EH (cell line): ENCODE measurements at regions not wholly inside any gene's neighbourhood (a gene's known extent, or its start where the extent isn't known, plus 50 kb on each side); places are given as distances from the start of the nearest gene placed in this dataset.
A peak's percentile ranks its signal among the peaks of the same experiment; 100 is the strongest.

ENCODE experiments used
- DNase-seq: peaks from one replicate; pipeline ENCODE4 v3.0.0-alpha.2; 2015; ENCODE audit warnings: low read depth

DNA sequence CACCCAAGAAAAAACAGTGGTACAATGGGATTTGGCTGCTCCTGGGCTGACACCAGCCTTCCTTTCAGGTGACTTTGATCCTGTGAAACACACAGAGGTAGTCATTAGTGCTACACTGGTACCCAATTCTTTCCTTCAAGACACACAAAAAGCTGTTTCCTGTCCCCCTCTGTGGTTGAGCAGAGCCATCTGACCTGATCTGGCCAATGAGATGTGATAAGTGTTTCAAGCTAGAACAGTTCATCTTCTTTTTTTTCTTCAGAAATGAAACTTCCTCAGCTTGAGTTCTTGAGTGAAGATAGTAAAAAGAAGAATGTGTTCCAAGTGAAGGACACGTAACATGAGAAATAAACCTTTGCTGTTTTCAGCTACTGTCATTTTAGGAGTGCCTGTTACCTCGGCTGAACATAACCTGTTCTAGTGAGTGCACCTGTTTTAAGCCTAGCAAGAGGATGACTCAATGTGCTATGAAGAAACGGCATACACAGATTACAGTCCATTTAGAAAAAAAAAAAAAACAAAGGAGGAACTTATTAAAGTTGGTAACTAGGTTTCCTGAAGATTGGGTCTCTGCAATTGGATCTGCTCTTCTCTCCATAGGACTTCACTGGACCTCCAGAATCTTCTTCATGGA is 287.8 kb downstream of the GAS1 start:
- no peak for DNase-seq

- DNase-seq, result peak; percentile 15
Measured at GRCh38 chr9:86655147-86655546, 292.2 kb downstream of the GAS1 start.

- no peak for DNase-seq
Measured at GRCh38 chr9:86653466-86653865, 293.8 kb downstream of the GAS1 start.

DNA sequence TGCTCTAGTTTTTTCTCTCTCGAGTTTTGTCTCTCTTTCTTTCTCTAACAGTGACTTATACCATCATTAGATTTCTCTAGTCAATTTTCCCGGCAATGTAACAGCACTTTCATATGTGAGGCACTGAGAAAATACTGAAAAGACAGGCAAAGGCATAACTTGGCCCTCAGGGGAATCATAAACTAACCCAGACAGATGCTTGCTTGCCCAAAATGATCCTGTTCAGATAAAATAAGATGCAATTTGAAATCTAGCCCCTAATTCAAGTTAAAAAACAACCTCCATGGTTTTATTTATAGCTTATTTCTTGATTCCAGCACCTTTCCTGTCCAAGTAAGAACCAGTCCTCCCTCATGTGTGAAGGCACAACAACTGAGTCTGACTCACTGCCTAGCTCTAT is 294.6 kb downstream of the GAS1 start:
- no peak for DNase-seq

DNA sequence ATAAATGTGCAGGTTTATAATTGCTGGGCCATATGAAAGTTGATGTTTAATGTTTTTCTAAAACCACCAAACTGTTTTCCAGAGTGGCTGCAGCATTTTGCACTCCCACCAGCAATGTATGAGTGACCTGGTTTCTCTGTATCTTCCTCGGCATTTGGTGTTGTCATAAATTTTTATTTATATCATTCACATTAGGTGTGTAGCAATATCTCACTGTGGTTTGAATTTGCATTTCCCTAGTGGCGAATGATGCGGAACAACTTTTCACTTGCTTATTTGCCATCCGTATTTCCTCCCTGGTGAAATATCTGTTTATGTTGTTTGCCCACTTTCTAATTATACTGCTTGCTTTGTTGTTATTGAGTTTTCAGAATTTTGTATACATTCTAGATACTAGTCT is 295.7 kb upstream of the TUT7 start:
- no peak for DNase-seq

DNA sequence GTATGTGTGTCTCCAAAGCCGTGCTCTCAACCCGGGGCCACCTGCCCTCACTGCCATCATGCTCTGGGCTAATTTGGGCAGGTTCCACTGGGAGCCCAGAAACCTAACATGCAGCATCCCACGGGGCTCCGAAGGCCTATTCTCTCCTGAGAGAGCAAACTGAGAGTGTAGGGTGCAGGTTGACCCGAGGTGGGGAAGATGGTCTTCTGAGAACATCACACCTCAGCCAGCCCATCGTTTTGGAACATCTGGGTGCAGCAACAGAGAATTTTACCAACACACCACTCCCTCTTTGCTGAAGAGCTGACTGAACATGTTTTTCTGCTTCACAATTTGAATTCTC is 294.6 kb upstream of the TUT7 start:
- no peak for DNase-seq

DNA sequence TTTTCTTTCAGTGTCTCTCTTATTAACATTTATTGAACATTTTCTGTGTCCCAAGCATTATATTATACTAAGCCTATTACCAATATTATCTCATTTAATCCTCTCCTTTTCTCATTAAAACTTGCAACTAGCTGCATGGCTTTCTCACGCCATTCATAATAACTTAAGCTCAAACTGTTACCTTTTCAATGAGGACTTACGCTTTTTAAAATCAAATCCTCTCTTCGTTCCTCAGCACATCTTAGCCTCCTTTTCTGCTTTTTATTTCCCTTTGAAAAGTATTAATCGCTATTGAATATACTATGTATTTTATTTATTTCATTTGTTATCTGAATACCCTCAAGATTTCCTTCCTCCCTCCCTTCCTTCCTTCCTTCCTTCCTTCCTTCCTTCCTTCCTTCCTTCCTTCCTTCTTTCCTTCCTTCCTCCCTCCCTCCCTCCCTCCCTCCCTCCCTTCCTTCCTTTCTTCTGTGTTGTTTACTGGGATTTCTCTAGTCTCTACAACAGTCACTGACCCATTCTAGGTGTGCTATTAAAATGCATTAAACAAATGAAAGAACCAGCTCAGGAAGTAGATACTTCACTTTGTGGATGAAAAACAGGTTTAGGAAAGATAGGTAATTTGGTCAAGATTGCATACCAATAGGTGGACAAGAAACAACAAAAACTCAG is 294.1 kb upstream of the TUT7 start:
- DNase-seq, result no peak

- DNase-seq, result no peak
Measured at GRCh38 chr9:86645303-86645702, 291.1 kb upstream of the TUT7 start.

GRCh38 chr9:86644675-86645034 is 290.4 kb upstream of the TUT7 start:
- DNase-seq, result no peak

DNA sequence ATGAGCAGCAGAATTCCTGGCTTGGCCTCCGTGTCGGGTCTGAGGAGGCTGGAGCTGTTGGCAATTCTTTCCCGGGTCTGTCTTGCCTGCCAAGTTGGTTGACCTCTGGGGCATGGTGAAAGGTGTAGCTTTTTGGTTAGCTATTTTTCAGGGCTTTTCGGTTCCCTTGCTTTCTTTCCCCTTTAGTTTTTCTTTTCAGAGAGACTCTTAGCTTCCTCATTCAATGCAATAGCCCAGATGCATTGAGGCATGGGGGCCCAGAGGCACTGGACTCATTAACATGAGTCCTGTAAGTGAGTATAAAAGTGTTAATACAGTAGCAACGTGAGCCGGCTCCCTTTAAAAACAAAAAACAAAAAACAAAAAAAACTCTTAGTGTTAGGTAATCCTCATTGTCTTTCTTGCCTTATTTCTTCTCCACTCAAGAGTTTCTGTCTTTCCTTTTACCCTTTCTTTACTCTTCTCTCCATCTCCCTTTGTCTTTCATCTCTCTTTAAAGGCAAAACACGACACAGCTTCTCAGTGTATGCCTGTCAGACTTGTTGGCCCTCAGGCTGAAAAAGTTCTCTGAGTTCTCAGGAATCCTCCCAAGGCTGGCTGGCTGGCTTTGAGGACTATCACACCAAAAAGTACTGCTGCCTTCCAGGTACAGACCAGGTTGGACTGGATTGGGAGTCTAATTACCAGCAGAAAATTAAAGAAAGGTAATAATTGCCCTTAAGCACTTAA is 289.9 kb upstream of the TUT7 start:
- no peak for DNase-seq

GRCh38 chr9:86642721-86643120 is 288.5 kb upstream of the TUT7 start:
- no peak for DNase-seq

DNA sequence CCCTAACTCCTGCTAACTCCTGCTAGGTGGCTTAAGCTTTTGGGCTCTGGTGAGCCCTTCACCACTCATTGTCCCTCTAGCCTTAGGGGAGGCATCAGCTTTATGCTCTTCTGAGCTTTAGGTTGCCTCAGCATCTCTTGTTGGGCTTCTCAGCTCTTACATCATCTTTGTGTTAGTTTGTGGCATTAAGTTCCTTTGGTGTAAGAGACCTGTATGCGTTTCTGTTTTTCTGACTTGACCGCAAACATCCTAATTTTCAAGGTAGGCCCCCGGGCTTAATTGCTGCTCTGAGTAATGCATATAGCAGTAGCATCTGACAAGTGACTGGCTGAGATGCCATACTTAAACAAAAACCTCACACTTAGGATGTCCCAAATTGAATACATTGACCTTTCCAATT is 287.8 kb upstream of the TUT7 start:
- DNase-seq, result no peak

DNA sequence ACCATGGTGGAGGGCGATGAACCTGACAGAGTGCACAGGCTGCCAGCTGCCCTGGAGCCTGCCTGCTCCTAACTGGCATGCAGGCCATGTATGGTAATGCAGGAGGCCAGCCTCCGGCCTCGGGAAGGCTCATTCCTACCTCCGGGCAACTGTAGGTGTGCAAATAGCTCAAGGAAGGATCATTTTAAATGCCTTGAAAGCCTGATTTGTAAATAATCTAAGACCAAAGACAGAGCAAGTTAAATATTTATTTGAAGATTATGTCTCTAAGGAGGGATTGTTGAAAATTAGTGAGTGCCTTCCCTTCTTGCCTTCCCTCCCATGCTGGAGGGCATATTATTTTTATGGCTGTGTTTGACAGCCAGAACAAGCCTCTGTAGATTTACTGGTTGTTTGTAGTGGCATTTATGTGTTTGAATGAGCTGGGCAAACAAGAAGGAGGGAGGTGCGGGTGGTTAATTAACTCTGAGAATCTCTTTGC is 285.7 kb upstream of the TUT7 start:
- DNase-seq, result no peak

- no peak for DNase-seq
Measured at GRCh38 chr9:86639287-86639686, 285.1 kb upstream of the TUT7 start.

- no peak for DNase-seq
Measured at GRCh38 chr9:86638109-86638508, 283.9 kb upstream of the TUT7 start.

GRCh38 chr9:86637515-86637914 is 283.3 kb upstream of the TUT7 start:
- peak; percentile 31 for DNase-seq

DNA sequence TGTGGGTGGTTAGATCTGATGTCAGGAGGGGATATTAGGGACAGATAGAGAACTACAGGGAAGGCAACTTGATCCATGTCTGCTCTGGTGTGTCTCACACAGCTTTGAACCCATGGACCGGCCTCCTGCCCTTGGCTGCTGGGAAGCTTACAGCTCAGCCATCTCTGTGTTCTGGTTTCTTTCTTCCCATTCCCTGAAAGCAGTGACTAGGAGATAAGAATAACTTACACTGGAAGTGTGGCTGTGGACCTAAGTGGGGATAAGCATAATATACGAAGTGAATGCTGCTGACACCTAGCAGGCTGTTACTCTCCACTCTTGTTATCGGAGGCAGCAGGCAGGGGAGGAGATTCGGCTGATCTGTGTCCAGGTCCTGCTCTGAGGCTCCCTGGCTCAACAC is 282.3 kb upstream of the TUT7 start:
- no peak for DNase-seq

DNA sequence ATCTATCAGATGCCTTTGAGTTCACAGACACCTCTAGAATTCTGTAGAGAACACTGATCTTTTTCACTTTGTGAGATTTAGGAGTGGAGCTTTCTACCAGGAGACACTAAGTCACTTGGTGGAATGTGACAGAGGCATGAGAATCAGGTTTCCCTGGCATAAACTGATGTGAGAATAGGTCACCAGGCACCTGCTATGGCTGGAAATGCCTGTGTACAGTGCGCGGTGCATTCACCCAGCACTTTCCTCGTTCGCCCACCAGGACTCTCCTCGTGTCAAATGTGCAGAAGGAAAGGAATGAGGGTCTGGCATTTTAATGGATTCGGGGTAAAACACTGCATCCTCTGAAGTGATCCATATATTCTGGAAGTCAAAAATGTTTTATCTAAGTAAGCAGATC is 281.8 kb upstream of the TUT7 start:
- no peak for DNase-seq

DNA sequence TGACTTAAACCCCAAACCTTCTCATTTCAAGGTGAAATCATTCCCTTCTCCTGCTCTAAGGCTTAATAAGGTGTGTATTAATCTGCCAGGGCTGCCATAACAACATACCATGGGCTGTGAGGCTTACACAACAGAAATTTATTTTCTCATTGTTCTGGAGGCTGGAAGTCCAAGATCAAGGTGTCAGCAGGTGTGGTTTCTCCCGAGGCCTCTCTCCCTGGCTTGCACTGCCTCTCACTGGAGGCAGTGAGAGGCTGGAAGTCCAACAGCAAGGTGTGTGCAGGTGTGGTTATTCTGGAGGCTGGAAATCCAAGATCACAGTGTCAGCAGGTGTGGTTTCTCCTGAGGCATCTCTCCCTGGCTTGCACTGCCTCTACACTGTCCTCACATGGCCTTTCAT is 280.3 kb upstream of the TUT7 start:
- DNase-seq, result no peak

- no peak for DNase-seq
Measured at GRCh38 chr9:86633945-86634344, 279.7 kb upstream of the TUT7 start.

GRCh38 chr9:86632537-86632936 is 278.3 kb upstream of the TUT7 start:
- DNase-seq, result no peak

DNA sequence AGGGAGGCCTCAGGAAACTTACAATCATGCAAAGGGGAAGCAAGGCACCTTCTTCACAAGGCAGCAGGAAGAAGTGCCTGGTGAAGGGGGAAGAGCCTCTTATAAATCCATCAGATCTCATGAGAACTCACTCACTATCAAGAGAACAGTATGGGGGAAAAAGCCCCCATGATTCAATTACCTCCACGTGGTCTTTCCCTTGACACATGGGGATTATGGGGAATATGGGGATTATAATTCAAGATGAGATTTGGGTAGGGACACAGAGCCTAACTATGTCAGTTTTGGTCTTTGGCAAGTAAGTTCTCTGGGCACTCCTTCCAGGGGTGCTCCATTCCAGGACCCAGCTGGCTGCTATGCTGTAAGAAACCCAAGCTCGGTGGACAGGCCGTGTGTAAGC is 275.3 kb upstream of the TUT7 start:
- DNase-seq, result no peak

DNA sequence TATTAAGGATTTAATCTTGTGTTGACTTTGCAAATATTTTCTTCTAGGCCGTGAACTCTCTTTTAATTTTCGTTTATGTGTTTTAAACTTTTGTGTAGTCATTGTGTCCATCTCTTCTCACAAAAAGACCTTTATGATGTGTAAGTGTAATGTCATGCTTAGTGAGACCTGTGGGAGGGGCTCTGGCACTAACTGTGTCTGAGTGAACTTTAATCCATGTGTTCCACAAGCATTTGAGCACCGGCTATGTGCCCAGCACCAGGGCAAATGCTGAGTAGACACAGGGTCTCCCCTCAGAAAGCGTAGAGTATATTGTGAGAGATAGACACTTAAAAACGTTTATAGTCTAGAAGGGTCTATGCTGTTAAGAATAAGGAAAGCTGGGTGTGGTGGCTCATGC is 272.6 kb upstream of the TUT7 start:
- no peak for DNase-seq

- DNase-seq, result no peak
Measured at GRCh38 chr9:86624630-86625029, 270.4 kb upstream of the TUT7 start.
